HFFc6 (cell line): ENCODE measurements at regions not wholly inside any gene's neighbourhood (a gene's known extent, or its start where the extent isn't known, plus 50 kb on each side); places are given as distances from the start of the nearest gene placed in this dataset.

Source experiments
- DNase-seq: peaks from one replicate; pipeline ENCODE4 v3.0.0-alpha.2; 2018
- H3K27ac Mint-ChIP-seq: 2 replicates; pipeline ENCODE4 v1.8.0; 2020; ENCODE audit warnings: mild to moderate bottlenecking, mixed read lengths
- H3K27me3 Mint-ChIP-seq: 2 replicates; pipeline ENCODE4 v1.8.0; 2021; ENCODE audit warnings: mild to moderate bottlenecking, moderate library complexity, mixed read lengths; ENCODE audit not compliant: insufficient read depth
- H3K36me3 Mint-ChIP-seq: 2 replicates; pipeline ENCODE4 v1.8.0; 2021; ENCODE audit warnings: low read depth, mixed read lengths
- H3K4me1 Mint-ChIP-seq: 2 replicates; pipeline ENCODE4 v1.8.0; 2020; ENCODE audit warnings: low read depth, mixed read lengths
- H3K4me3 Mint-ChIP-seq: 2 replicates; pipeline ENCODE4 v1.8.0; 2020; ENCODE audit warnings: mild to moderate bottlenecking, moderate library complexity, mixed read lengths
- H3K9me3 Mint-ChIP-seq: 2 replicates; pipeline ENCODE4 v1.8.0; 2020; ENCODE audit warnings: mild to moderate bottlenecking, mixed read lengths
- TF ChIP-seq, protein P1 (sequence below): fragments of 200-600 bp; sonication (generic); IDR thresholded peaks from 2 replicates; pipeline ENCODE4 v1.5.0; 2021; ENCODE audit warnings: antibody characterized with exemption, mild to moderate bottlenecking

GRCh38 chr7:21076054-21076453 lies 289.4 kb upstream of the SP8 start:
- DNase-seq = no peak
- H3K4me1 Mint-ChIP-seq = no peaks in the 10 kb centered on the region
- H3K36me3 Mint-ChIP-seq = no peaks in the 10 kb centered on the region
- H3K4me3 Mint-ChIP-seq = no peak overlapping the region
- H3K27ac Mint-ChIP-seq = no peak overlapping the region
- no peaks in the 10 kb centered on the region for H3K27me3 Mint-ChIP-seq
- TF ChIP-seq, protein P1, sequence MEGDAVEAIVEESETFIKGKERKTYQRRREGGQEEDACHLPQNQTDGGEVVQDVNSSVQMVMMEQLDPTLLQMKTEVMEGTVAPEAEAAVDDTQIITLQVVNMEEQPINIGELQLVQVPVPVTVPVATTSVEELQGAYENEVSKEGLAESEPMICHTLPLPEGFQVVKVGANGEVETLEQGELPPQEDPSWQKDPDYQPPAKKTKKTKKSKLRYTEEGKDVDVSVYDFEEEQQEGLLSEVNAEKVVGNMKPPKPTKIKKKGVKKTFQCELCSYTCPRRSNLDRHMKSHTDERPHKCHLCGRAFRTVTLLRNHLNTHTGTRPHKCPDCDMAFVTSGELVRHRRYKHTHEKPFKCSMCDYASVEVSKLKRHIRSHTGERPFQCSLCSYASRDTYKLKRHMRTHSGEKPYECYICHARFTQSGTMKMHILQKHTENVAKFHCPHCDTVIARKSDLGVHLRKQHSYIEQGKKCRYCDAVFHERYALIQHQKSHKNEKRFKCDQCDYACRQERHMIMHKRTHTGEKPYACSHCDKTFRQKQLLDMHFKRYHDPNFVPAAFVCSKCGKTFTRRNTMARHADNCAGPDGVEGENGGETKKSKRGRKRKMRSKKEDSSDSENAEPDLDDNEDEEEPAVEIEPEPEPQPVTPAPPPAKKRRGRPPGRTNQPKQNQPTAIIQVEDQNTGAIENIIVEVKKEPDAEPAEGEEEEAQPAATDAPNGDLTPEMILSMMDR = no peak
- H3K9me3 Mint-ChIP-seq = peaks cover 44% of the 10 kb centered on the region

GRCh38 chr7:21076574-21076973 lies 289.9 kb upstream of the SP8 start:
- Mint-ChIP-seq H3K4me3 (no peak overlapping the region), H3K36me3 (no peaks in the 10 kb centered on the region), H3K27ac (no peak overlapping the region), H3K27me3 (no peaks in the 10 kb centered on the region), H3K9me3 (peaks cover 42% of the 10 kb centered on the region), H3K4me1 (no peaks in the 10 kb centered on the region)
- TF ChIP-seq, protein P1 = no peak
- DNase-seq = no peak

DNA sequence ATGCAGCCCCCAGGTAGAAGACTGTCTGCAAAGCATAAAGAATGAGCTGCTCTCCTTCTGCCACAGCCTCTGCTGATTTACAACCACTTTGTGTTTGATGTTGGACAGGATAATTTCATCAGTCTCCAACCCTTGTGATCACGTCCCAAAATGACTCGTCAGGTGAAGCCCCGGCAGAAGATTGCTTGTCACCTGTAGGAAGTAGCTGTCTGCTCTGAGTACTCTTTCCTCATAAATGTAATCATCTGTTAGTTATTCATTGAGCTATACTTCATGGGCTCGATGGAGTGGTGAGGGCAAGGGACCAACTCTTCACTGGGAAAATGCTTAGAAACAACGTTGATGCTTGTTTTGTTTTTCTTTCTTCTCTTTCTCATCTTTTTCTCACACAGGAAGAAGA lies 290.9 kb upstream of the SP8 start:
- Mint-ChIP-seq H3K27me3 (no peaks in the 10 kb centered on the region), H3K36me3 (no peaks in the 10 kb centered on the region), H3K9me3 (peaks cover 35% of the 10 kb centered on the region), H3K27ac (no peak overlapping the region), H3K4me3 (no peak overlapping the region), H3K4me1 (no peaks in the 10 kb centered on the region)
- DNase-seq = no peak
- TF ChIP-seq, protein P1 = no peak

DNA sequence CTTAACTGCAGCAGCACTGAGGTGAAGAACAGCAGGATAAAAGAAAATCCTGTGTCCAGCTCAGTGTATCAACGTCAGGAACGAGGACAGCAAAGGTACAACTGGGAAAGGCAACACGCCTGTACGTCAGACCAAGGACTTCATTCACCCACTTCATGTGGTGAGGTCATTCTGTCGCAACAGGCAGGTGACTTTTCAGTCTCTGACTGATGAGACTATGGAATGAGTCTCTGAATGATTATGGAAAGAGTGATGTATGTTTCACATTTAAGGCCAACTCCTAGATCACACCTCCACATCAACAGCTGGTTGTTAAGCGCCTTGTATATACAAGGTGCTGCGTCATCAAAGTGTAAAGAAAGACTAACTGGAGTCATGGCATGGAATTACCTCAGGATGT lies 297.6 kb upstream of the SP8 start:
- H3K4me3 Mint-ChIP-seq = no peak overlapping the region
- 0 out of 2 replicates have a peak, but pooled peaks cover 4% of the 10 kb centered on the region for H3K36me3 Mint-ChIP-seq
- H3K9me3 Mint-ChIP-seq = peaks cover 37% of the 10 kb centered on the region
- no peak for DNase-seq
- TF ChIP-seq, protein P1 = no peak
- no peak overlapping the region for H3K27ac Mint-ChIP-seq
- no peaks in the 10 kb centered on the region for H3K27me3 Mint-ChIP-seq
- no peaks in the 10 kb centered on the region for H3K4me1 Mint-ChIP-seq

DNA sequence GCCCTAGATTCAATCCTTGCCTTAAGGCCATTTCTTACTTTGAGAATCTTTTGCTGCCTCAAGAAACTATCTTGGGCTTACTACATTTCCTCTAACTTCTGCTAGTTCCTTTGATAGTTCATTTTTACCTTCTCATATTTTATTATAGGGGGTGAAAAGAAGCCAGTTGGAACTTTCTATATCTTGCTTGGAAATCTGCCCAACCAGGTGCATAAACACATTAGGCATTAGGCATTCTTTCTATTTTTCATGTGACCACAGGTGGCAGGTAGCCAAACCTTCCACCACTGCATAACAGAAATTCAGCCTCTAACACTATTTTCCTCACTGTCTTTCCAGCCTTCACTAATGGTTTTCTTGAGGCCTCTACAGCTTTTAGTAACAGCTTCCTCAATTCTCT lies 300.0 kb upstream of the SP8 start:
- no peak for DNase-seq
- Mint-ChIP-seq H3K36me3 (0 out of 2 replicates have a peak, but pooled peaks cover 4% of the 10 kb centered on the region), H3K4me3 (no peak overlapping the region), H3K27ac (no peak overlapping the region), H3K9me3 (peaks cover 36% of the 10 kb centered on the region), H3K27me3 (no peaks in the 10 kb centered on the region), H3K4me1 (no peaks in the 10 kb centered on the region)
- TF ChIP-seq, protein P1 = no peak

- DNase-seq = no peak
- TF ChIP-seq, protein P1 = no peak
- H3K4me1 Mint-ChIP-seq = no peaks in the 10 kb centered on the region
- no peaks in the 10 kb centered on the region; the same call in 1 of the 2 replicates for H3K27me3 Mint-ChIP-seq
- H3K36me3 Mint-ChIP-seq = 0 out of 2 replicates have a peak, but pooled peaks cover 4% of the 10 kb centered on the region
- H3K9me3 Mint-ChIP-seq = peaks cover 45% of the 10 kb centered on the region
- no peak overlapping the region for H3K4me3 Mint-ChIP-seq
- H3K27ac Mint-ChIP-seq = no peak overlapping the region
These were observed 303.0 kb upstream of the SP8 start for GRCh38 chr7:21089653-21090052.
